A549 (cell line): ENCODE measurements at regions not wholly inside any gene's neighbourhood (a gene's known extent, or its start where the extent isn't known, plus 50 kb on each side); places are given as distances from the start of the nearest gene placed in this dataset.

Experiments
- ATAC-seq, 2 experiments: fragments of 200-7000 bp in 1 of 2; fragments of >200 bp in 1 of 2; cut with Nextera tagmentation in 1 of 2; cut with Tn5 transposase in 1 of 2; 3 replicates each; pipeline versions ENCODE4 v1.8.0 to v1.9.1; 2018 to 2020; ENCODE audit warnings: mild to moderate bottlenecking in 1 of 2, moderate library complexity in 1 of 2
- CTCF ChIA-PET: fragments of 300-600 bp; sonication (Branson Sonifier 250); formaldehyde crosslinking; extraction: SDS; loops from one replicate; lab custom pipeline; 2021; ENCODE audit warnings: antibody characterized with exemption, inconsistent platforms; lab: Yijun Ruan, JAX
- POLR2A ChIA-PET: fragments of 350-600 bp; formaldehyde crosslinking; extraction: SDS; loops from one replicate; lab custom pipeline; 2021; ENCODE audit warnings: antibody characterized with exemption, inconsistent platforms; lab: Yijun Ruan, JAX
- DNase-seq, 2 experiments: peaks; one replicate each; pipeline versions ENCODE4 v3.0.0 to v3.0.0-alpha.2; 2011 to 2016; ENCODE audit warnings: low read depth in 1 of 2, low spot score in 1 of 2
- FAIRE-seq: peaks from 2 replicates; lab custom pipeline; 2011; peaks lifted over from hg19 to GRCh38; lab: Jason Lieb, UNC
- H3K27ac ChIP-seq, 2 experiments: fragments of >200 bp; sonication (Bioruptor Twin); formaldehyde crosslinking; 3 replicates each; pipeline ENCODE4 v1.5.1; 2016 to 2017
- H3K4me1 ChIP-seq: fragments of >200 bp; sonication (Bioruptor Twin); formaldehyde crosslinking; 3 replicates; pipeline ENCODE4 v1.6.1; 2016
- H3K4me2 ChIP-seq: fragments of >200 bp; sonication (Bioruptor Twin); formaldehyde crosslinking; 3 replicates; pipeline ENCODE4 v1.6.1; 2016
- H3K4me3 ChIP-seq: fragments of >200 bp; sonication (Bioruptor Twin); formaldehyde crosslinking; 3 replicates; pipeline ENCODE4 v1.5.1; 2016
- H3K9me3 ChIP-seq: fragments of >200 bp; sonication (Bioruptor Twin); formaldehyde crosslinking; 3 replicates; pipeline ENCODE4 v1.6.1; 2016
- CBX2 ChIP-seq: fragments of 200-600 bp; sonication (generic); IDR thresholded peaks from 2 replicates; pipeline ENCODE4 v1.6.1; 2016; ENCODE audit warnings: low read depth, mild to moderate bottlenecking, borderline replicate concordance
- CHD4 ChIP-seq: fragments of 200-600 bp; sonication (generic); IDR thresholded peaks from 2 replicates; pipeline ENCODE4 v1.6.1; 2016; ENCODE audit warnings: antibody characterized with exemption, mild to moderate bottlenecking, borderline replicate concordance
- EHF ChIP-seq: fragments of 250-450 bp; sonication (Bioruptor Pico); IDR thresholded peaks from 2 replicates; pipeline ENCODE4 v1.5.0; 2020; ENCODE audit warnings: mild to moderate bottlenecking
- EHMT2 ChIP-seq: fragments of 200-600 bp; sonication (generic); IDR thresholded peaks from 2 replicates; pipeline ENCODE4 v1.6.1; 2016; ENCODE audit warnings: antibody characterized with exemption, low read depth, mild to moderate bottlenecking, moderate library complexity
- ESRRA ChIP-seq: fragments of 150-350 bp; IDR thresholded peaks from 2 replicates; pipeline ENCODE4 v1.6.1; 2014; ENCODE audit warnings: mild to moderate bottlenecking, low read length, borderline replicate concordance
- FOSL2 ChIP-seq, 2 experiments: fragments of 450-650 bp in 1 of 2; fragments of >200 bp in 1 of 2; sonication (Bioruptor Twin) in 1 of 2; formaldehyde crosslinking; IDR thresholded peaks; 2 replicates each; pipeline versions ENCODE4 v1.5.0 to v1.6.1; 2016 to 2020; ENCODE audit warnings: mild to moderate bottlenecking in 1 of 2, moderate library complexity in 1 of 2
- HDAC2 ChIP-seq: fragments of 200-600 bp; sonication (generic); IDR thresholded peaks from 2 replicates; pipeline ENCODE4 v1.6.1; 2016
- HOXA7 ChIP-seq: fragments of 250-450 bp; sonication (Bioruptor Pico); IDR thresholded peaks from 2 replicates; pipeline ENCODE4 v1.5.0; 2020; ENCODE audit warnings: mild to moderate bottlenecking, moderate library complexity
- HOXB13 ChIP-seq: fragments of 250-450 bp; sonication (Bioruptor Pico); IDR thresholded peaks from 2 replicates; pipeline ENCODE4 v1.5.0; 2020; ENCODE audit warnings: low read depth, mild to moderate bottlenecking, moderate library complexity
- MAZ ChIP-seq: fragments of 150-350 bp; IDR thresholded peaks from 2 replicates; pipeline ENCODE4 v1.6.1; 2014; ENCODE audit warnings: antibody characterized with exemption, low read depth, low read length, borderline replicate concordance
- MYC ChIP-seq: IDR thresholded peaks from 2 replicates; pipeline ENCODE4 v1.6.1; 2012; ENCODE audit warnings: mild to moderate bottlenecking, inconsistent platforms, low read length, improper control_type of control experiment, borderline replicate concordance
- NPAS2 ChIP-seq: fragments of 250-450 bp; sonication (Bioruptor Pico); IDR thresholded peaks from 2 replicates; pipeline ENCODE4 v1.8.0; 2022; ENCODE audit warnings: mild to moderate bottlenecking, moderate library complexity, borderline replicate concordance
- NR3C1 ChIP-seq: fragments of >200 bp; sonication (Bioruptor Twin); formaldehyde crosslinking; IDR thresholded peaks from 3 replicates; pipeline ENCODE4 v1.6.1; 2017
- PHF8 ChIP-seq: fragments of 200-600 bp; sonication (generic); IDR thresholded peaks from 2 replicates; pipeline ENCODE4 v1.6.1; 2016; ENCODE audit warnings: low read depth, mild to moderate bottlenecking, antibody characterized with exemption, moderate library complexity, borderline replicate concordance
- POLR2A ChIP-seq: IDR thresholded peaks from 2 replicates; pipeline ENCODE4 v1.6.1; 2012; ENCODE audit warnings: mild to moderate bottlenecking, low read length
- RAD21 ChIP-seq, 2 experiments: fragments of >200 bp in 1 of 2; sonication (Bioruptor Twin) in 1 of 2; formaldehyde crosslinking in 1 of 2; IDR thresholded peaks in 1 of 2; conservative IDR thresholded peaks in 1 of 2; 2 replicates in 1 of 2; 3 replicates in 1 of 2; pipeline ENCODE4 v1.6.1; 2012 to 2018; ENCODE audit warnings: inconsistent platforms in 1 of 2
- RARB ChIP-seq: fragments of 250-450 bp; sonication (Bioruptor Pico); IDR thresholded peaks from 2 replicates; pipeline ENCODE4 v1.8.0; 2021; ENCODE audit warnings: mild to moderate bottlenecking, moderate library complexity
- RCOR1 ChIP-seq: fragments of 150-350 bp; IDR thresholded peaks from 2 replicates; pipeline ENCODE4 v1.6.1; 2014; ENCODE audit warnings: antibody characterized with exemption, low read length, low read depth
- TP53 ChIP-seq: fragments of 250-450 bp; sonication (Bioruptor Pico); IDR thresholded peaks from 2 replicates; pipeline ENCODE4 v1.5.0; 2021; ENCODE audit warnings: mild to moderate bottlenecking, moderate library complexity
- WGBS: methylation state at CpG from one replicate; pipeline ENCODE4 v1.1.6; 2017; ENCODE audit errors: missing lambda C conversion rate; 5-methylcytosine and 5-hydroxymethylcytosine counted together
- TF ChIP-seq, protein P1 (sequence below): IDR thresholded peaks from 2 replicates; pipeline ENCODE4 v1.6.1; 2012
- TF ChIP-seq, protein P2 (sequence below): fragments of >200 bp; sonication (Bioruptor Twin); formaldehyde crosslinking; IDR thresholded peaks from 3 replicates; pipeline ENCODE4 v1.6.1; 2016
- TF ChIP-seq, protein P3 (sequence below): IDR thresholded peaks from 2 replicates; pipeline ENCODE4 v1.6.1; 2012; ENCODE audit warnings: low read depth, borderline replicate concordance

DNA sequence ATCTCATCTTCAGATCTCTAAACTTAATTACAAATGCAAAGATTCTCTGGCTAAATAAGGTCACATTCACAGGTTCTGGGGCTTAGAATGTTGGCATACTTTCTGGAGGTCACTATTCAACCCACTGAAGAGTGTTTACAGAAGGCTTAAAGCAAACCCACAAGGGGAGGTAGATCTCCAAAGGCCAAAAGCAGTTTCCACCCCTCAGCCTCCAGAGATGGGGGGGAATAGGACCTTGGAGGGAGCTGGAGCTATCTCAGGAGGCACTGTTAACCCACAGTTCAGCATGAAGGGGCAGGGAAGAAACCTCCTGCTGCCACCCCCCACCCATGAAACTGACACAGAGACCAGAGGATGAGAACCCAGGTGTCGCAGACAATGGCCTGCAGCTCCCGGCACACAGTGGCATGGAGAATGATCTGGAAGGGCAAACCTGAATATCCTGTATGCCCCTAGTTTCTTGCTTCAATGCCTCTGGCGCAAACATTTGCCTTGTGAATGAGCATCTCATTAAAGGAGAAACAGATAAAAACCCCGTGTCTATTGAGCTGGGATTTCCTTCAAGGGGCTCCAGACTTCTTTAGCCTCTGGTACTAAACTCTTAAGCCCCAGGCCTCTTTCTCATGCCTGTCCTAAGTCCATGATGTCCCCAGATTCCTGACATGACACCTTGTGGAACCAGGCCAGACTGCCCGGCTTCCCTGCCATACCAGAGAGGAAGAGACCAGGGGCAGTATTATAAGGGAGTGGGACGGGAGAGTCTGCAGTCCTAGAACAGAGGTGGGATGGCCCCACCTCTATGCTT, 103.1 kb upstream of the CDH5 start (continued):
- TF ChIP-seq EHF (no peak), EHMT2 (no peak)

DNA sequence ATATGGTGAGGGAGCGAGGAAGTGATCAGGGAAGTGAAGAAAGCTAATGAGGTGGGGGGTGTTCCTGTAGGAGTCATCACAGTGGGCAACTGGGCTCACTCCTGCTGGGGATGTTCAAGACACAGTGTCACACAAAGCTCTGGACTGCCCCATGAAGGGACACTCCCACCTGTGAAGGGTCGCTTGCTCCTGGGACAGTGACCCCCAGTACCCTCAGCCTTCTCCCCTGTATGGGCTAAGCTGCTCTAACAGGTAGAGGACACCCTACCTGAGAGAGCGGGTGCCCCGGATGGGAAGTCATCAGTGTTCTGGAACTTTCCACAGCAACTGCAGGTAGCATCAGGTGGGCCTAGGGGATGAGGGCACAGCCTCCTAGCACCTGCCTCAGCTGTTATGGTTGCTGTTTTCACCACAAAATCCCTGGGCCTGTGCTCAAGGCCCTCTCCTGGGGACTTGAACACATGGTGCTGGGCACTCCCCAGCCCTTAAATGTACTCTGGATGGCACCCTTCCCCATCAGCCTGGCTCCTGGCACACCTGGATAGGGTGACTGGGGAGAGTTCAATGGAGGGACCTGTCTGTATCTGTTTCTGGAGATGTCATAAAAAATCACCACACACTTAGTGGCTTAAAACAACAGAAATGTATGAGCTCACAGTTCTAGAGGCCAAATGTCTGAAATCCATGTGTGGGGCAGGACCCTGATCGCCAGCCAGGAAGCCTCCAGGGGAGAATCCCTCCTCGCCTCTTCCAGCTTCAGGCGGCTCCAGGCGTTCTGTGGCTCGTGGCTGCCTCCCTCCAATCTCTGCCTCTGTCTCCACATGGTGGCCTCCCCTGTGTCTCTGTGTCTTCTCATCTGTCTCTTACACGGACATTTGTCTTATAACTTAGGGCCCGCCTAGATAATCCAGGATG, 104.0 kb upstream of the CDH5 start:
- POLR2A ChIA-PET: no interaction called here
- DNase-seq: no peak

DNA sequence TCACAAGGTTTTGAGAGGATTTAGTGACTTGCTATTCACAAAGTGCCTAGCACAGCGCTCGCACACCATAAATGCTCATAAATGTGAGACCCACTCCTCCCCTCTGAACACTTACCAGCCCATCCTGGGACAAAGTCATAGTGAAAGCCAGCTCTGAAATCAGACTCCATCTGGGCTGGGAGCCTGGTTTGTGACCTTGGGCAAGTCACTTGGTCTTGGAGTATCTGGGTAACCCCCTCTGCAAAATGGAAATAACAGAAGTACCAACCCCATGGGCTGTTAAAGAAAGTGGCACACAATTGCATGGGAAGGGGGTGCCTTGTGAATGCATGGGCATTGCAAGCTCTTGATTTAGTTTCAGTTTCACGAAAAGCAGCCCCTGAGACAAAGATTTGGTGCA, 104.7 kb upstream of the CDH5 start:
- Histone ChIP-seq H3K9me3 (no peaks in the 10 kb centered on the region), H3K4me3 (no peak overlapping the region)
- ChIA-PET CTCF (interaction anchor here (1.2 to 1.6 kb wide), 4 partner anchors 8 to 16 kb away, joined by 4 to 8 read pairs (median 4); no protein-coding TSS in a partner anchor), POLR2A (no interaction called here)
- WGBS: 40% methylated on average over 3 of the region's 3 CpGs
- no peak for TF ChIP-seq POLR2A
- TF ChIP-seq TP53 (CRISPR knock-in tag): no peak
- TF ChIP-seq EHMT2: no peak
- TF ChIP-seq MYC: no peak
- no peak for TF ChIP-seq CBX2
- TF ChIP-seq, all 56 proteins: peak for 0
- DNase-seq (no peak), ATAC-seq (no peak), FAIRE-seq (no peak)
- no peaks in the 10 kb centered on the region for H3K4me1 ChIP-seq
- no peak overlapping the region for H3K27ac ChIP-seq
- no peak overlapping the region for H3K4me2 ChIP-seq

More for the DNA sequence above, 104.0 kb upstream of the CDH5 start:
- no peak for ATAC-seq
- no peak overlapping the region for H3K27ac ChIP-seq
- 53% methylated on average over 11 of the region's 11 CpGs for WGBS
- TF ChIP-seq PHF8 (no peak), FOSL2 (IDR thresholded peaks at IDR 0.05) (no peak), FOSL2 (CRISPR knock-in tag; IDR thresholded peaks at IDR 0.05) (no peak), CBX2 (no peak), ESRRA (no peak), HOXA7 (CRISPR knock-in tag) (no peak), RARB (CRISPR knock-in tag) (no peak), RAD21 (conservative IDR thresholded peaks at IDR 0.05 in 1 of 2, IDR thresholded peaks at IDR 0.05 in 1 of 2) (no peak), RCOR1 (no peak), HOXB13 (CRISPR knock-in tag) (no peak), NR3C1 (no peak), CHD4 (no peak), MAZ (no peak), HDAC2 (no peak), NPAS2 (CRISPR knock-in tag) (no peak)
- TF ChIP-seq, protein P1, sequence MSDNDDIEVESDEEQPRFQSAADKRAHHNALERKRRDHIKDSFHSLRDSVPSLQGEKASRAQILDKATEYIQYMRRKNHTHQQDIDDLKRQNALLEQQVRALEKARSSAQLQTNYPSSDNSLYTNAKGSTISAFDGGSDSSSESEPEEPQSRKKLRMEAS: no peak
- TF ChIP-seq, protein P2, sequence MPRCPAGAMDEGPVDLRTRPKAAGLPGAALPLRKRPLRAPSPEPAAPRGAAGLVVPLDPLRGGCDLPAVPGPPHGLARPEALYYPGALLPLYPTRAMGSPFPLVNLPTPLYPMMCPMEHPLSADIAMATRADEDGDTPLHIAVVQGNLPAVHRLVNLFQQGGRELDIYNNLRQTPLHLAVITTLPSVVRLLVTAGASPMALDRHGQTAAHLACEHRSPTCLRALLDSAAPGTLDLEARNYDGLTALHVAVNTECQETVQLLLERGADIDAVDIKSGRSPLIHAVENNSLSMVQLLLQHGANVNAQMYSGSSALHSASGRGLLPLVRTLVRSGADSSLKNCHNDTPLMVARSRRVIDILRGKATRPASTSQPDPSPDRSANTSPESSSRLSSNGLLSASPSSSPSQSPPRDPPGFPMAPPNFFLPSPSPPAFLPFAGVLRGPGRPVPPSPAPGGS: no peak
- TF ChIP-seq, protein P3, sequence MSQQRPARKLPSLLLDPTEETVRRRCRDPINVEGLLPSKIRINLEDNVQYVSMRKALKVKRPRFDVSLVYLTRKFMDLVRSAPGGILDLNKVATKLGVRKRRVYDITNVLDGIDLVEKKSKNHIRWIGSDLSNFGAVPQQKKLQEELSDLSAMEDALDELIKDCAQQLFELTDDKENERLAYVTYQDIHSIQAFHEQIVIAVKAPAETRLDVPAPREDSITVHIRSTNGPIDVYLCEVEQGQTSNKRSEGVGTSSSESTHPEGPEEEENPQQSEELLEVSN: no peak
- TF ChIP-seq, all 56 proteins: peak for 0
- FAIRE-seq: no peak
- Histone ChIP-seq H3K4me2 (no peak overlapping the region), H3K4me1 (no peaks in the 10 kb centered on the region), H3K4me3 (no peak overlapping the region), H3K9me3 (no peaks in the 10 kb centered on the region)
- CTCF ChIA-PET: interaction anchor here (0.7 to 1.6 kb wide), 5 partner anchors 7 to 54 kb away, joined by 3 to 8 read pairs (median 4); no protein-coding TSS in a partner anchor
